ENCODE measurements at regions not wholly inside any gene's neighbourhood (a gene's known extent, or its start where the extent isn't known, plus 50 kb on each side); places are given as distances from the start of the nearest gene placed in this dataset.

DNA sequence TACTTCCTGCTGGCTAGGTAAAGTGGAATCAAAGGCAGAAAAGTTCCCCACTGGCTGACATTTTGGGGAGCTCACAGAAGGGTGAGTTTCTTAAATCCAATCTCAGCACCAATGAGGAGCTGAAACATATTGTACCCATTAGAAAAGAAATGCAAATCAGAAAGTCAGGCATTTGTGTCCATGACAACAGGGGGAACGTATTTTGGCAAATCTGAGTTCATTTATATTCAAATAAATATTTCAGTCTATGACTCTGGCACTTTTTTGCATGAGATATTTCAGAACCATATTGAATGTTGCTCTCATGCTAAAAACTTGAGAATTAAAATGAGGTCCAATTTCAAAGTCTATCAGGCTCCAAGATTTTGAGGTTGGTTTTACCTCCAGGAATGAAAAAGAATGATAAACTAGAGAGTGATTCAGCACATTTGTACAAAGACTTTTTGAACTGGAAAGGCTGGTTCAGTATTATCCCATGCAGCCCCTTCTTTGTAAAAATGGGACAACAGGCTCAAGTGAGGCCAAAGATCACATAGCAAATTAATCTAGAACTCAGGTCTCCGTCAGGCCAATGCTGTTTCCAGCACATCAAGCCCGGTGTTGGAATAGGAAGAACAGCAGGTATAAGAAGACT is 202.2 kb downstream of the RRAGC start:
- no CpG with 5 or more reads among the region's 3 CpGs for WGBS (ENCODE audit: extremely low coverage, insufficient read length, low lambda C conversion rate)
- H3K27me3 Mint-ChIP-seq (ENCODE audit: low read depth), result peaks cover 6% of the 10 kb centered on the region
- TF ChIP-seq, protein P1, sequence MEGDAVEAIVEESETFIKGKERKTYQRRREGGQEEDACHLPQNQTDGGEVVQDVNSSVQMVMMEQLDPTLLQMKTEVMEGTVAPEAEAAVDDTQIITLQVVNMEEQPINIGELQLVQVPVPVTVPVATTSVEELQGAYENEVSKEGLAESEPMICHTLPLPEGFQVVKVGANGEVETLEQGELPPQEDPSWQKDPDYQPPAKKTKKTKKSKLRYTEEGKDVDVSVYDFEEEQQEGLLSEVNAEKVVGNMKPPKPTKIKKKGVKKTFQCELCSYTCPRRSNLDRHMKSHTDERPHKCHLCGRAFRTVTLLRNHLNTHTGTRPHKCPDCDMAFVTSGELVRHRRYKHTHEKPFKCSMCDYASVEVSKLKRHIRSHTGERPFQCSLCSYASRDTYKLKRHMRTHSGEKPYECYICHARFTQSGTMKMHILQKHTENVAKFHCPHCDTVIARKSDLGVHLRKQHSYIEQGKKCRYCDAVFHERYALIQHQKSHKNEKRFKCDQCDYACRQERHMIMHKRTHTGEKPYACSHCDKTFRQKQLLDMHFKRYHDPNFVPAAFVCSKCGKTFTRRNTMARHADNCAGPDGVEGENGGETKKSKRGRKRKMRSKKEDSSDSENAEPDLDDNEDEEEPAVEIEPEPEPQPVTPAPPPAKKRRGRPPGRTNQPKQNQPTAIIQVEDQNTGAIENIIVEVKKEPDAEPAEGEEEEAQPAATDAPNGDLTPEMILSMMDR (conservative IDR thresholded peaks at IDR 0.05), result no peak

More for the DNA sequence above, 202.2 kb downstream of the RRAGC start:
- H3K4me1 ChIP-seq (ENCODE audit: insufficient read depth, low read length), result no peaks in the 10 kb centered on the region
- DNase-seq, result no peak
- no peaks in the 10 kb centered on the region for H4K20me1 ChIP-seq (ENCODE audit: control insufficient read depth, insufficient read depth, insufficient read length)
- no peak overlapping the region for H3K27ac Mint-ChIP-seq
- H2AFZ ChIP-seq (ENCODE audit: low read length), result no peak overlapping the region
- no peak overlapping the region for H3T11ph ChIP-seq (ENCODE audit: low read length)
- peaks cover 10 to 18% of the 10 kb centered on the region in 2 experiments for H3K4me1 Mint-ChIP-seq
- H2BK5ac ChIP-seq (ENCODE audit: insufficient read length, low read length), result no peak overlapping the region
- no peak overlapping the region for H2BK12ac ChIP-seq (ENCODE audit: insufficient read length, low read depth, low read length)
- H3K9ac ChIP-seq (ENCODE audit: extremely low read depth, insufficient read length, low read length), result no peak overlapping the region
- H3K23me2 ChIP-seq (ENCODE audit: insufficient read length, low read depth, low read length, poor library complexity, severe bottlenecking), result no peaks in the 10 kb centered on the region
- no peak overlapping the region for H2BK15ac ChIP-seq (ENCODE audit: low read depth, low read length)
- H3K27ac ChIP-seq (ENCODE audit: insufficient read length, low read depth, low read length), result no peak overlapping the region
- H3K36me3 Mint-ChIP-seq (ENCODE audit: insufficient read depth in 1 of 3, low read depth in 3 of 3), result peaks cover 0 to 12% (median 3%) of the 10 kb centered on the region in 3 experiments; a peak in 3 of 7 replicates
- H3K9me3 Mint-ChIP-seq, result peaks cover 9 to 12% of the 10 kb centered on the region in 2 experiments
- no peak overlapping the region for H4K8ac ChIP-seq (replicated peaks; ENCODE audit: insufficient read length, low read depth, low read length)
- H3K27me3 ChIP-seq (ENCODE audit: insufficient read depth, low read length), result no peaks in the 10 kb centered on the region
- no peak overlapping the region for H4K5ac ChIP-seq (ENCODE audit: insufficient read length, low read depth, low read length)
- H2BK120ac ChIP-seq (ENCODE audit: low read depth, low read length, poor library complexity, severe bottlenecking), result no peak overlapping the region
- H3K79me1 ChIP-seq (ENCODE audit: insufficient read depth, low read depth, low read length, poor library complexity, severe bottlenecking), result no peaks in the 10 kb centered on the region
- no peak overlapping the region for H3K4me2 ChIP-seq (ENCODE audit: insufficient read depth, insufficient read length, low read length)
- no peak overlapping the region for H3K4me3 Mint-ChIP-seq
- H3K9me3 ChIP-seq (ENCODE audit: control insufficient read depth, low read depth, low read length), result peaks cover 11% of the 10 kb centered on the region
- no peak overlapping the region for H3K18ac ChIP-seq (ENCODE audit: insufficient read length, low read depth, low read length)
- H3K14ac ChIP-seq (ENCODE audit: insufficient read depth, low read length), result no peak overlapping the region
- no peak overlapping the region for H3K23ac ChIP-seq (ENCODE audit: insufficient read length, low read depth, low read length)
- no peak overlapping the region for H2AK5ac ChIP-seq (ENCODE audit: insufficient read length, low read length)
- no peak overlapping the region for H2BK20ac ChIP-seq (ENCODE audit: low read depth, low read length, poor library complexity, severe bottlenecking)
- H3K56ac ChIP-seq (ENCODE audit: insufficient read length, low read depth, low read length), result no peak overlapping the region
- no peaks in the 10 kb centered on the region for H3K79me2 ChIP-seq (ENCODE audit: insufficient read depth, low read length)
- H3K4ac ChIP-seq (ENCODE audit: low read depth, low read length), result no peak overlapping the region
- H4K91ac ChIP-seq (ENCODE audit: insufficient read length, low read depth, low read length), result no peak overlapping the region

Measured in H9 (cell line).